ENCODE measurements at regions not wholly inside any gene's neighbourhood (a gene's known extent, or its start where the extent isn't known, plus 50 kb on each side); places are given as distances from the start of the nearest gene placed in this dataset.

DNA sequence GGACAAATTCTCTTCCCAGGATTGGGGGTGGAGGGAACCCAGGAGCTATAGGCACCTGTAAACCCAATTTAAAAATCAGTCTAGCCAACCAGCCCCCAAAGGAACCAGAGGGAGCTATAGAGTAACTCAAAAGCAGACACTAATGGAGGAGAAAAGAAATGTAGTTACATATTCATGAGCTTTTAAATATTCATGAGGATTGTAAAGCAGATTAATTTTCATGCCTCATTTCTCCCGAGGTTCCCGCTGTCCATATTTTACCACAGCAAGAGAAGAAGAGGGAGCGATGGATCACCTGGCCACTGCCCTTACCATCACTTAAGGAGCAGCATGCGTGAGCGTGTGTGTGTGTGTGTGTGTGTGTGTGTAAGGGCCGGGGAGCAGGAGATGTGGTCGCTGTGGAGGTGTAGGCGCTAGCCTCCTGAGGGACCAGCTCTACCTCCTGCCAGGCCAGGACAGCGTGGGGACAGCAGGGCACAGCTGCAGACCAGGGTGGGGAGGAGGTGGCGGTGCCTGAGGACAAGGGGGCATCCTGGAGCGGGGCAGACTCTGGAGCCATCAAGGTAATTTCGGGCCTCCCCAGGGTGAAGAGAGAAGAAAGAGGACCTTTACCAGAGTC, 100.7 kb upstream of the THY1 start:
- ATAC-seq (ENCODE audit: insufficient read depth, low read depth) (no peak), DNase-seq (no peak)
- H3K9ac ChIP-seq (ENCODE audit: low read depth, low read length), result no peak overlapping the region
- peaks cover 3% of the 10 kb centered on the region for H3K27me3 ChIP-seq (ENCODE audit: insufficient read depth, low read length, poor library complexity)
- H3K9me3 ChIP-seq (ENCODE audit: insufficient read depth, low read length, severe bottlenecking), result no peaks in the 10 kb centered on the region
- peaks cover 5% of the 10 kb centered on the region; the same call in 1 of the 2 replicates for H4K20me1 ChIP-seq (ENCODE audit: insufficient read depth, low read length)
- no peaks in the 10 kb centered on the region for H3K4me1 ChIP-seq (ENCODE audit: insufficient read depth, low read length)
- H3K27ac ChIP-seq (ENCODE audit: low read length), result no peak overlapping the region
- TF ChIP-seq, protein P1, sequence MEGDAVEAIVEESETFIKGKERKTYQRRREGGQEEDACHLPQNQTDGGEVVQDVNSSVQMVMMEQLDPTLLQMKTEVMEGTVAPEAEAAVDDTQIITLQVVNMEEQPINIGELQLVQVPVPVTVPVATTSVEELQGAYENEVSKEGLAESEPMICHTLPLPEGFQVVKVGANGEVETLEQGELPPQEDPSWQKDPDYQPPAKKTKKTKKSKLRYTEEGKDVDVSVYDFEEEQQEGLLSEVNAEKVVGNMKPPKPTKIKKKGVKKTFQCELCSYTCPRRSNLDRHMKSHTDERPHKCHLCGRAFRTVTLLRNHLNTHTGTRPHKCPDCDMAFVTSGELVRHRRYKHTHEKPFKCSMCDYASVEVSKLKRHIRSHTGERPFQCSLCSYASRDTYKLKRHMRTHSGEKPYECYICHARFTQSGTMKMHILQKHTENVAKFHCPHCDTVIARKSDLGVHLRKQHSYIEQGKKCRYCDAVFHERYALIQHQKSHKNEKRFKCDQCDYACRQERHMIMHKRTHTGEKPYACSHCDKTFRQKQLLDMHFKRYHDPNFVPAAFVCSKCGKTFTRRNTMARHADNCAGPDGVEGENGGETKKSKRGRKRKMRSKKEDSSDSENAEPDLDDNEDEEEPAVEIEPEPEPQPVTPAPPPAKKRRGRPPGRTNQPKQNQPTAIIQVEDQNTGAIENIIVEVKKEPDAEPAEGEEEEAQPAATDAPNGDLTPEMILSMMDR (IDR thresholded peaks at IDR 0.05; ENCODE audit: borderline replicate concordance, extremely low read depth, low read length, poor library complexity, severe bottlenecking), result no peak
- no peak for TF ChIP-seq EZH2 (IDR thresholded peaks at IDR 0.05; ENCODE audit: borderline replicate concordance, low read depth, low read length, severe bottlenecking)
- H3K36me3 ChIP-seq (ENCODE audit: insufficient read depth, low read length), result no peaks in the 10 kb centered on the region
- no peaks in the 10 kb centered on the region for H3K79me2 ChIP-seq (ENCODE audit: insufficient read depth, low read length)
- H2AFZ ChIP-seq (ENCODE audit: low read depth, low read length), result no peak overlapping the region
- H3K4me3 ChIP-seq (ENCODE audit: low read depth in 1 of 2, low read length in 2 of 2), result no peak overlapping the region
- no peak overlapping the region for H3K4me2 ChIP-seq (ENCODE audit: insufficient read depth, low read length)

DNA sequence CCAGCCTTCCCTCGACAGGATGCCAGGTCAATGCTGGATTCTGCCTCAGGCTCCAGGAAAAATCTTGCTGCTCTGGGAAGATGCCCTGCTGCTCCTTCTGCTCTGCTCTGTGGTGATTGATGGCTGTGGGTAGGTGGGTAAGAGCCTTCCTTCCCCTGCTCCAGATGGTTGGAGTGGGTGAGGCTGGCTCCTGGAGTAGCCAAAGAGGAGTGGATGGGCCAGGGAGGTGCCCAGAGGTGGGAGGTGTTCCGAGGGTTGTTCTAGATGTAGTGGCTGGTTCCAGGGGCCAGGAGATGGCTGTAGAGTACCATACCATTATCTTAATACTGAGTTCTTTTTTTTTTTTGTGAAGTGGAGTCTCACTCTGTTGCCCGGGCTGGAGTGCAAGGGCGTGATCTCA, 99.6 kb upstream of the THY1 start:
- no peak for DNase-seq
- TF ChIP-seq, protein P1 (IDR thresholded peaks at IDR 0.05; ENCODE audit: borderline replicate concordance, extremely low read depth, low read length, poor library complexity, severe bottlenecking), result no peak
- no peak for TF ChIP-seq EZH2 (IDR thresholded peaks at IDR 0.05; ENCODE audit: borderline replicate concordance, low read depth, low read length, severe bottlenecking)
- peaks cover 3% of the 10 kb centered on the region for H3K27me3 ChIP-seq (ENCODE audit: insufficient read depth, low read length, poor library complexity)

DNA sequence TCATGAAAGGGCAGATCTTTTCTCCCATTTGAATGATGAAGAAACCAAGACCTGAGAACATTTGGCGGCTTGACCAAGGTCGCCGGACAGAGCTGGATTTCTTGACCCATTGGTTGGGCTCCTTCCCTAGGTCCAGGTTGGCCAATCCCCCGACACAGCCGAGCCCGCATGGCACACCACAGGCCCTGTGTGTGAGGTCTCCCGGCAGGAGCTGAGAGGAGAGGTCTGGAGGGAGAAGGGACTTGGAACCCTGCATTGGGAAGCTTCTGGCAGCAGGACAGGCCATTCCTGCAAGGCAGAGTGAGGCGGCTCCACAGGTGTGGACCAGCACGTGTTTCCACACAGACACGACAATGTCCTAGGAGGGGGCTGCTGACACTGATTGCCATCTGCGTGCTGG, 98.6 kb upstream of the THY1 start:
- no peak overlapping the region for H3K27ac ChIP-seq (ENCODE audit: low read length)
- no peak overlapping the region for H3K4me2 ChIP-seq (ENCODE audit: insufficient read depth, low read length)
- H3K27me3 ChIP-seq (ENCODE audit: insufficient read depth, low read length, poor library complexity), result peaks cover 3% of the 10 kb centered on the region
- no peaks in the 10 kb centered on the region for H3K9me3 ChIP-seq (ENCODE audit: insufficient read depth, low read length, severe bottlenecking)
- H4K20me1 ChIP-seq (ENCODE audit: insufficient read depth, low read length), result peaks cover 5% of the 10 kb centered on the region; the same call in 1 of the 2 replicates
- no peak overlapping the region for H3K4me3 ChIP-seq (ENCODE audit: low read depth in 1 of 2, low read length in 2 of 2)
- DNase-seq (no peak), ATAC-seq (ENCODE audit: insufficient read depth, low read depth) (no peak)
- no peaks in the 10 kb centered on the region for H3K79me2 ChIP-seq (ENCODE audit: insufficient read depth, low read length)
- H3K4me1 ChIP-seq (ENCODE audit: insufficient read depth, low read length), result no peaks in the 10 kb centered on the region
- no peaks in the 10 kb centered on the region for H3K36me3 ChIP-seq (ENCODE audit: insufficient read depth, low read length)
- H3K9ac ChIP-seq (ENCODE audit: low read depth, low read length), result no peak overlapping the region
- no peak overlapping the region for H2AFZ ChIP-seq (ENCODE audit: low read depth, low read length)
- TF ChIP-seq, protein P1 (IDR thresholded peaks at IDR 0.05; ENCODE audit: borderline replicate concordance, extremely low read depth, low read length, poor library complexity, severe bottlenecking), result no peak
- no peak for TF ChIP-seq EZH2 (IDR thresholded peaks at IDR 0.05; ENCODE audit: borderline replicate concordance, low read depth, low read length, severe bottlenecking)

More for the DNA sequence above, 99.6 kb upstream of the THY1 start:
- Histone ChIP-seq H2AFZ (ENCODE audit: low read depth, low read length) (no peak overlapping the region), H3K36me3 (ENCODE audit: insufficient read depth, low read length) (no peaks in the 10 kb centered on the region), H3K27ac (ENCODE audit: low read length) (no peak overlapping the region), H4K20me1 (ENCODE audit: insufficient read depth, low read length) (peaks cover 5% of the 10 kb centered on the region; the same call in 1 of the 2 replicates), H3K4me3 (ENCODE audit: low read depth in 1 of 2, low read length in 2 of 2) (no peak overlapping the region), H3K4me1 (ENCODE audit: insufficient read depth, low read length) (no peaks in the 10 kb centered on the region), H3K9ac (ENCODE audit: low read depth, low read length) (no peak overlapping the region), H3K79me2 (ENCODE audit: insufficient read depth, low read length) (no peaks in the 10 kb centered on the region), H3K4me2 (ENCODE audit: insufficient read depth, low read length) (no peak overlapping the region), H3K9me3 (ENCODE audit: insufficient read depth, low read length, severe bottlenecking) (no peaks in the 10 kb centered on the region)
- no peak for ATAC-seq (ENCODE audit: insufficient read depth, low read depth)
